B cell (primary cell): ENCODE measurements at regions not wholly inside any gene's neighbourhood (a gene's known extent, or its start where the extent isn't known, plus 50 kb on each side); places are given as distances from the start of the nearest gene placed in this dataset.

Source experiments
- ATAC-seq: fragments of 200-7000 bp; cut with Tn5 transposase; one replicate; pipeline ENCODE4 v1.10.0; 2021; ENCODE audit warnings: low read depth, mild to moderate bottlenecking, moderate number of reproducible peaks, moderate library complexity
- CTCF ChIA-PET: fragments of 350-600 bp; sonication (Branson Sonifier 250); formaldehyde crosslinking; loops from one replicate; lab custom pipeline; 2021; ENCODE audit warnings: antibody characterized with exemption, inconsistent platforms; lab: Charles Lee
- POLR2A ChIA-PET: fragments of 350-600 bp; sonication (Branson Sonifier 250); formaldehyde crosslinking; loops from one replicate; lab custom pipeline; 2021; ENCODE audit warnings: antibody characterized with exemption; lab: Charles Lee
- DNase-seq: peaks from one replicate; pipeline ENCODE4 v3.0.0; 2013
- H2AFZ ChIP-seq: 2 replicates; pipeline ENCODE4 v1.6.1; 2012; ENCODE audit warnings: mild to moderate bottlenecking, low read depth, low read length; ENCODE audit not compliant: insufficient read depth, poor library complexity, severe bottlenecking
- H3K27ac ChIP-seq, 2 donors: 1 replicate in 1 of 2; 2 replicates in 1 of 2; pipeline ENCODE4 v1.5.1; 2012 to 2013; ENCODE audit warnings: low read length in 2 of 2, mild to moderate bottlenecking in 2 of 2, moderate library complexity in 1 of 2
- H3K27me3 ChIP-seq, 4 experiments: fragments of 200-600 bp in 1 of 4; sonication (generic) in 1 of 4; replicated peaks in 1 of 4; 1 replicate in 2 of 4; 2 replicates in 2 of 4; pipeline versions ENCODE4 v1.6.1 to v1.7.0; 2013 to 2016; ENCODE audit warnings: low read length in 3 of 4, mild to moderate bottlenecking in 2 of 4, mixed read lengths in 1 of 4, moderate library complexity in 1 of 4; ENCODE audit not compliant: insufficient read depth in 4 of 4, control insufficient read depth in 3 of 4; ENCODE audit errors: control extremely low read depth in 1 of 4
- H3K36me3 ChIP-seq, 2 experiments: replicated peaks in 1 of 2; 1 replicate in 1 of 2; 2 replicates in 1 of 2; pipeline versions ENCODE4 v1.6.1 to v1.7.1; 2013; ENCODE audit warnings: low read length in 1 of 2; ENCODE audit not compliant: insufficient read depth in 2 of 2, control insufficient read depth in 1 of 2; ENCODE audit errors: control extremely low read depth in 1 of 2, extremely low read depth in 1 of 2
- H3K4me1 ChIP-seq, 2 donors: fragments of 200-600 bp in 1 of 2; sonication (generic) in 1 of 2; 1 replicate in 1 of 2; 2 replicates in 1 of 2; pipeline versions ENCODE4 v1.5.1 to v1.6.1; 2013 to 2017; ENCODE audit warnings: low read length in 2 of 2; ENCODE audit not compliant: control insufficient read depth in 2 of 2, insufficient read depth in 2 of 2
- H3K4me2 ChIP-seq: replicated peaks from 2 replicates; pipeline ENCODE3; 2012; ENCODE audit warnings: mild to moderate bottlenecking, low read depth, low read length; ENCODE audit not compliant: poor library complexity, severe bottlenecking
- H3K4me3 ChIP-seq, 5 experiments: fragments of 200-600 bp in 1 of 5; sonication (generic) in 1 of 5; 1 replicate in 3 of 5; 2 replicates in 2 of 5; pipeline versions ENCODE4 v1.5.1 to v1.7.0; 2011 to 2016; ENCODE audit warnings: low read length in 4 of 5, mild to moderate bottlenecking in 4 of 5, low read depth in 2 of 5, control low read depth in 1 of 5, moderate library complexity in 1 of 5; ENCODE audit not compliant: insufficient read depth in 1 of 5; ENCODE audit errors: control extremely low read depth in 1 of 5, extremely low read depth in 1 of 5
- H3K79me2 ChIP-seq: fragments of 200-600 bp; sonication (generic); one replicate; pipeline ENCODE4 v1.6.0; 2016; ENCODE audit warnings: low read length; ENCODE audit not compliant: control insufficient read depth, insufficient read depth
- H3K9ac ChIP-seq: fragments of 200-600 bp; sonication (generic); 2 replicates; pipeline ENCODE4 v1.6.1; 2017; ENCODE audit warnings: mild to moderate bottlenecking, low read length, moderate library complexity
- H3K9me3 ChIP-seq, 3 donors: one replicate each; pipeline versions ENCODE4 v1.6.1 to v1.7.1; 2013; ENCODE audit warnings: low read length in 2 of 3; ENCODE audit not compliant: control insufficient read depth in 2 of 3, insufficient read depth in 1 of 3; ENCODE audit errors: control extremely low read depth in 1 of 3
- H4K20me1 ChIP-seq: 2 replicates; pipeline ENCODE4 v1.6.0; 2012; ENCODE audit warnings: mild to moderate bottlenecking, low read length; ENCODE audit not compliant: insufficient read depth, control insufficient read depth, poor library complexity, severe bottlenecking
- H3K27ac Mint-ChIP-seq: one replicate; pipeline ENCODE4 v1.8.0; 2021; ENCODE audit warnings: mixed read lengths
- H3K27me3 Mint-ChIP-seq: one replicate; pipeline ENCODE4 v1.8.0; 2021; ENCODE audit warnings: mixed read lengths
- H3K4me1 Mint-ChIP-seq: one replicate; pipeline ENCODE4 v1.8.0; 2021; ENCODE audit warnings: mixed read lengths
- H3K4me3 Mint-ChIP-seq: one replicate; pipeline ENCODE4 v1.8.0; 2021; ENCODE audit warnings: mixed read lengths
- H3K9me3 Mint-ChIP-seq: one replicate; pipeline ENCODE4 v1.8.0; 2022; ENCODE audit warnings: mixed read lengths; ENCODE audit not compliant: insufficient read depth
- EZH2 ChIP-seq: IDR thresholded peaks from 2 replicates; pipeline ENCODE4 v1.6.1; 2012; ENCODE audit warnings: borderline replicate concordance, low read depth, mild to moderate bottlenecking, moderate library complexity, low read length; ENCODE audit not compliant: insufficient read depth, poor library complexity, severe bottlenecking
- WGBS: methylation state at CpG from one replicate; pipeline ENCODE4 v1.1.5; 2013; ENCODE audit warnings: missing lambda C conversion rate; ENCODE audit not compliant: insufficient coverage; 5-methylcytosine and 5-hydroxymethylcytosine counted together
- intact Hi-C: fragments of 100-400 bp; cut with micrococcal nuclease; formaldehyde crosslinking; loops from one replicate; pipeline ENCODE4 v1.10.0; 2022
- TF ChIP-seq, protein P1 (sequence below): fragments of 200-600 bp; IDR thresholded peaks from one replicate; pipeline ENCODE4 v1.8.0; 2022; ENCODE audit warnings: antibody characterized with exemption, mild to moderate bottlenecking

DNA sequence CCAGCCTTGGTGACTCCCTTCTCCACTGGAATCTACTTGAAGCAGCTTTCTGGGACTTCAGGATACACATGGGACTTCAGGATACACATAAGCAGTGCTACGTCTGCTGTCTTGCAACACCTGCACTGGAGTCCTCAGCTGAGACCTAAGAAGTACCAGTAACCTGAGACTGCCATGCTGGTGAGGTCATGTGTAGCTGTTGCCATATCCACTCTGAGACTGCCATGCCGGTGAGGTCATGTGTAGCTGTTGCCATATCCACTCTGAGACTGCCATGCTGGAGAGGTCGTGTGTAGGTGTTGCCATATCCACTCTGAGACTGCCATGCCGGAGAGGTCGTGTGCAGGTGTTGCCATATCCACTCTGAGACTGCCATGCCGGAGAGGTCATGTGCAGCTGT, 937.9 kb downstream of the EFNB2 start:
- WGBS = 87% methylated on average over 6 of the region's 6 CpGs
- ATAC-seq = no peak
- Histone ChIP-seq H3K27ac (no peak overlapping the region), H3K4me1 (no peaks in the 10 kb centered on the region), H3K9ac (no peak overlapping the region), H2AFZ (no peak overlapping the region), H4K20me1 (no peaks in the 10 kb centered on the region), H3K36me3 (no peaks in the 10 kb centered on the region), H3K4me2 (no peak overlapping the region), H3K79me2 (no peaks in the 10 kb centered on the region), H3K27me3 (no peaks in the 10 kb centered on the region), H3K9me3 (no peaks in the 10 kb centered on the region), H3K4me3 (no peak overlapping the region)
- DNase-seq = no peak
- H3K9me3 Mint-ChIP-seq = peaks cover 3% of the 10 kb centered on the region
- no peak overlapping the region for H3K27ac Mint-ChIP-seq
- no peak overlapping the region for H3K4me3 Mint-ChIP-seq
- ChIA-PET CTCF (no interaction called here), POLR2A (no interaction called here)
- H3K27me3 Mint-ChIP-seq = no peaks in the 10 kb centered on the region
- no peaks in the 10 kb centered on the region for H3K4me1 Mint-ChIP-seq
- TF ChIP-seq, protein P1, sequence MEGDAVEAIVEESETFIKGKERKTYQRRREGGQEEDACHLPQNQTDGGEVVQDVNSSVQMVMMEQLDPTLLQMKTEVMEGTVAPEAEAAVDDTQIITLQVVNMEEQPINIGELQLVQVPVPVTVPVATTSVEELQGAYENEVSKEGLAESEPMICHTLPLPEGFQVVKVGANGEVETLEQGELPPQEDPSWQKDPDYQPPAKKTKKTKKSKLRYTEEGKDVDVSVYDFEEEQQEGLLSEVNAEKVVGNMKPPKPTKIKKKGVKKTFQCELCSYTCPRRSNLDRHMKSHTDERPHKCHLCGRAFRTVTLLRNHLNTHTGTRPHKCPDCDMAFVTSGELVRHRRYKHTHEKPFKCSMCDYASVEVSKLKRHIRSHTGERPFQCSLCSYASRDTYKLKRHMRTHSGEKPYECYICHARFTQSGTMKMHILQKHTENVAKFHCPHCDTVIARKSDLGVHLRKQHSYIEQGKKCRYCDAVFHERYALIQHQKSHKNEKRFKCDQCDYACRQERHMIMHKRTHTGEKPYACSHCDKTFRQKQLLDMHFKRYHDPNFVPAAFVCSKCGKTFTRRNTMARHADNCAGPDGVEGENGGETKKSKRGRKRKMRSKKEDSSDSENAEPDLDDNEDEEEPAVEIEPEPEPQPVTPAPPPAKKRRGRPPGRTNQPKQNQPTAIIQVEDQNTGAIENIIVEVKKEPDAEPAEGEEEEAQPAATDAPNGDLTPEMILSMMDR = no peak
- TF ChIP-seq EZH2 = no peak
- intact Hi-C loops = no loop called here

- H3K9ac ChIP-seq = no peak overlapping the region
- Mint-ChIP-seq H3K9me3 (peaks cover 3% of the 10 kb centered on the region), H3K4me3 (no peak overlapping the region), H3K4me1 (no peaks in the 10 kb centered on the region), H3K27me3 (no peaks in the 10 kb centered on the region), H3K27ac (no peak overlapping the region)
- no peaks in the 10 kb centered on the region for H3K36me3 ChIP-seq
- ChIA-PET POLR2A (no interaction called here), CTCF (interaction anchor here (0.7 kb wide), 1 partner anchor 36 kb away, joined by 3 read pairs; no protein-coding TSS in a partner anchor)
- H3K4me3 ChIP-seq = no peak overlapping the region
- ATAC-seq (no peak), DNase-seq (no peak)
- H4K20me1 ChIP-seq = no peaks in the 10 kb centered on the region
- TF ChIP-seq, protein P1 = no peak
- TF ChIP-seq EZH2 = no peak
- H3K79me2 ChIP-seq = no peaks in the 10 kb centered on the region
- no peak overlapping the region for H2AFZ ChIP-seq
- H3K4me2 ChIP-seq = no peak overlapping the region
- no peaks in the 10 kb centered on the region for H3K9me3 ChIP-seq
- H3K27me3 ChIP-seq = no peaks in the 10 kb centered on the region
- intact Hi-C loops = no loop called here
- H3K27ac ChIP-seq = no peak overlapping the region
- H3K4me1 ChIP-seq = no peaks in the 10 kb centered on the region
- no CpG with 5 or more reads among the region's 4 CpGs for WGBS
Observed at GRCh38 chr13:105595471-105595870, 940.0 kb downstream of the EFNB2 start.
